ENCODE measurements at regions not wholly inside any gene's neighbourhood (a gene's known extent, or its start where the extent isn't known, plus 50 kb on each side); places are given as distances from the start of the nearest gene placed in this dataset.

DNA sequence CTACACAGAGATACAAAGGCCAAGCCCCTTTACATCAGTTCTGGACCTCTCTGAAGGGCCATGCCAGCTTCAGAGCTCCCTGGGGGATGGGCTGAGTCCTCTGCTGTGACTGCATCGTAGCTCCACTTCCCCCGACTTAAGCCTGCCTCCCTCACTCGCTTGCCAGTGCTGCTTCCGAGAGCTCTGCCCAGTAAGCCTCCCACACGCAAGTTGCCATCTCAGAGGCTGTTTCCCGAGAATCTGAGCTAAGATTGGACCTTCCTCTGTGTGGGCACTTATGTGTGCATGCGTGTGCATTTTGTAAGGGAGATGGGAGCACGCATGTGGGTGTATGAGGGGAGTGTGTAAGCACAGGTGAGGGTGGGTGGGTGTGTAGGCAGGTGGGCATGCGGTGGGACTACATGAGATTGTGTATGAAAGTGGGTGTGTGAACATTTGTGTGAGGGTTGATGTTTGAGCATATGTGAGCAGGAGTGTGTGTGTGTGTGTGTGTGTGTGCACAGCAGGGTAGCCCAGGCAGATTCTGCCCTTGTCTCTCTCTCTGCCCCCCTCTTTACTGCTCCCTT, 163.0 kb upstream of the SYT13 start:
- TF ChIP-seq SUZ12 (IDR thresholded peaks at IDR 0.05; ENCODE audit: extremely low read depth, insufficient read depth, insufficient read length) = no peak
- TF ChIP-seq ZNF274 (IDR thresholded peaks at IDR 0.05; ENCODE audit: low read depth, low read length) = no peak

All from NT2/D1 (cell line).